Thyroid gland (tissue), 4 donors: ENCODE measurements at regions not wholly inside any gene's neighbourhood (a gene's known extent, or its start where the extent isn't known, plus 50 kb on each side); places are given as distances from the start of the nearest gene placed in this dataset.

Experiments
- POLR2A ChIP-seq, 2 donors: fragments of 450-650 bp; IDR thresholded peaks; one replicate each; pipeline ENCODE4 v1.6.1; 2017; ENCODE audit warnings: antibody characterized with exemption in 2 of 2, mild to moderate bottlenecking in 2 of 2, moderate library complexity in 1 of 2
- TF ChIP-seq, protein P1 (sequence below), 6 experiments: fragments of 200-600 bp in 3 of 6; fragments of 450-650 bp in 3 of 6; sonication (generic) in 3 of 6; IDR thresholded peaks; one replicate each; pipeline ENCODE4 v1.5.1; 2016 to 2019; ENCODE audit warnings: antibody characterized with exemption in 6 of 6, mild to moderate bottlenecking in 2 of 6, inconsistent platforms in 1 of 6, moderate library complexity in 1 of 6

DNA sequence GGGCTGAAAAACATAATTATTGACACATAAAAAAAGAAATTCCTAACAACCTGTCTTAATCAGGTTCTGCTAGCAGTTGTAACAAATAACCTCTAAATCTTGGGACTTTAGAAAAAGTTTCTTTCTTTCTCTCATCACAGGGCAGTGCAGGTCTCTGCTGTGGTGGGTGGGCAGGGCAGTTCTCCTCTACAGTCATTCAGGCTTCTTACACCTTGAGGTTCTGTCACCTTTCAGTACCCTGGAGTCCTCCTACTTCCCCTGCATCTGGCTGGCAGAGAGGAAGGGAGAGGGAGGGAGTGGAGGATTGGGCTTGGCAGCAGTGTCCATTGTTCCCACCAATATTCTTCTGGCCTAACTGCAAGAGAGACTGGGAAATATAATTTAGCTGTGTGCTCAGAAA lies 112.2 kb upstream of the ANKRD55 start:
- TF ChIP-seq, protein P1, sequence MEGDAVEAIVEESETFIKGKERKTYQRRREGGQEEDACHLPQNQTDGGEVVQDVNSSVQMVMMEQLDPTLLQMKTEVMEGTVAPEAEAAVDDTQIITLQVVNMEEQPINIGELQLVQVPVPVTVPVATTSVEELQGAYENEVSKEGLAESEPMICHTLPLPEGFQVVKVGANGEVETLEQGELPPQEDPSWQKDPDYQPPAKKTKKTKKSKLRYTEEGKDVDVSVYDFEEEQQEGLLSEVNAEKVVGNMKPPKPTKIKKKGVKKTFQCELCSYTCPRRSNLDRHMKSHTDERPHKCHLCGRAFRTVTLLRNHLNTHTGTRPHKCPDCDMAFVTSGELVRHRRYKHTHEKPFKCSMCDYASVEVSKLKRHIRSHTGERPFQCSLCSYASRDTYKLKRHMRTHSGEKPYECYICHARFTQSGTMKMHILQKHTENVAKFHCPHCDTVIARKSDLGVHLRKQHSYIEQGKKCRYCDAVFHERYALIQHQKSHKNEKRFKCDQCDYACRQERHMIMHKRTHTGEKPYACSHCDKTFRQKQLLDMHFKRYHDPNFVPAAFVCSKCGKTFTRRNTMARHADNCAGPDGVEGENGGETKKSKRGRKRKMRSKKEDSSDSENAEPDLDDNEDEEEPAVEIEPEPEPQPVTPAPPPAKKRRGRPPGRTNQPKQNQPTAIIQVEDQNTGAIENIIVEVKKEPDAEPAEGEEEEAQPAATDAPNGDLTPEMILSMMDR (IDR thresholded peaks at IDR 0.05), result no peak
- no peak for TF ChIP-seq POLR2A (IDR thresholded peaks at IDR 0.05)
